H1 (cell line): ENCODE measurements at regions not wholly inside any gene's neighbourhood (a gene's known extent, or its start where the extent isn't known, plus 50 kb on each side); places are given as distances from the start of the nearest gene placed in this dataset.

Experiments used
- CTCF ChIA-PET: fragments of 300-600 bp; sonication (Branson Sonifier 250); formaldehyde crosslinking; loops from one replicate; lab custom pipeline; 2021; ENCODE audit not compliant: partially characterized antibody; lab: Charles Lee
- POLR2A ChIA-PET: fragments of 300-600 bp; sonication (Branson Sonifier 250); formaldehyde crosslinking; loops from one replicate; lab custom pipeline; 2021; ENCODE audit warnings: inconsistent platforms; ENCODE audit not compliant: partially characterized antibody; lab: Charles Lee
- DNase-seq, 2 experiments: peaks; one replicate each; pipeline versions ENCODE4 v3.0.0 to v3.0.0-alpha.2; 2010 to 2022; ENCODE audit warnings: low spot score in 2 of 2, low read depth in 1 of 2, mixed read lengths in 1 of 2
- FAIRE-seq: peaks from 2 replicates; lab custom pipeline; 2011; peaks lifted over from hg19 to GRCh38; lab: Jason Lieb, UNC
- H2AFZ ChIP-seq: 2 replicates; pipeline ENCODE4 v1.8.1; 2012; ENCODE audit warnings: low read length, inconsistent platforms
- H2AK5ac ChIP-seq: 2 replicates; pipeline ENCODE4 v1.6.1; 2013; ENCODE audit warnings: low read depth, low read length
- H2BK120ac ChIP-seq: replicated peaks from 2 replicates; pipeline ENCODE3; 2013; ENCODE audit warnings: low read depth, low read length, inconsistent platforms
- H2BK12ac ChIP-seq: 2 replicates; pipeline ENCODE4 v1.6.1; 2013; ENCODE audit warnings: low read depth, low read length
- H2BK15ac ChIP-seq: 2 replicates; pipeline ENCODE4 v1.6.1; 2013; ENCODE audit warnings: low read length
- H2BK20ac ChIP-seq: 2 replicates; pipeline ENCODE4 v1.6.1; 2013; ENCODE audit warnings: low read length
- H2BK5ac ChIP-seq: 2 replicates; pipeline ENCODE4 v1.6.1; 2013; ENCODE audit warnings: low read depth, low read length
- H3K14ac ChIP-seq: 2 replicates; pipeline ENCODE4 v1.6.1; 2013; ENCODE audit warnings: inconsistent platforms; ENCODE audit not compliant: insufficient read length
- H3K18ac ChIP-seq: 2 replicates; pipeline ENCODE4 v1.6.1; 2013; ENCODE audit warnings: low read length; ENCODE audit errors: extremely low read depth
- H3K23ac ChIP-seq: 2 replicates; pipeline ENCODE4 v1.6.1; 2013; ENCODE audit warnings: inconsistent platforms; ENCODE audit not compliant: insufficient read length
- H3K23me2 ChIP-seq: 2 replicates; pipeline ENCODE4 v1.6.1; 2013; ENCODE audit warnings: low read depth, low read length
- H3K27ac ChIP-seq: 2 replicates; pipeline ENCODE4 v1.6.1; 2011; ENCODE audit warnings: low read depth, low read length, inconsistent platforms
- H3K27me3 ChIP-seq, 4 experiments: replicated peaks in 1 of 4; 1 replicate in 1 of 4; 2 replicates in 3 of 4; pipeline versions ENCODE4 v1.6.1 to v1.8.1; 2011 to 2013; ENCODE audit warnings: low read length in 3 of 4, mild to moderate bottlenecking in 3 of 4, inconsistent platforms in 2 of 4, mixed read lengths in 2 of 4, moderate library complexity in 1 of 4; ENCODE audit not compliant: control insufficient read depth in 3 of 4, insufficient read depth in 3 of 4; ENCODE audit errors: extremely low read depth in 1 of 4
- H3K36me3 ChIP-seq, 4 experiments: 2 replicates each; pipeline versions ENCODE4 v1.6.1 to v1.8.1; 2011 to 2013; ENCODE audit warnings: mild to moderate bottlenecking in 4 of 4, low read length in 3 of 4, moderate library complexity in 2 of 4, control low read depth in 1 of 4, inconsistent platforms in 1 of 4; ENCODE audit not compliant: insufficient read depth in 4 of 4, control insufficient read depth in 2 of 4
- H3K4ac ChIP-seq: replicated peaks from 2 replicates; pipeline ENCODE3; 2013; ENCODE audit warnings: low read length, low read depth, mixed read lengths, inconsistent platforms; ENCODE audit not compliant: insufficient read length
- H3K4me1 ChIP-seq, 4 experiments: replicated peaks in 1 of 4; 1 replicate in 1 of 4; 2 replicates in 3 of 4; pipeline versions ENCODE4 v1.6.1 to v1.8.1; 2011 to 2013; ENCODE audit warnings: low read length in 3 of 4, inconsistent platforms in 2 of 4, mixed read lengths in 1 of 4; ENCODE audit not compliant: insufficient read depth in 4 of 4, control insufficient read depth in 3 of 4
- H3K4me2 ChIP-seq, 2 experiments: 2 replicates each; pipeline versions ENCODE4 v1.6.1 to v1.8.1; 2011 to 2013; ENCODE audit warnings: low read depth in 2 of 2, low read length in 2 of 2, control low read depth in 1 of 2, inconsistent platforms in 1 of 2, mild to moderate bottlenecking in 1 of 2; ENCODE audit not compliant: insufficient read depth in 1 of 2
- H3K4me3 ChIP-seq, 4 experiments: fragments of 200-600, 300-600 bp in 1 of 4; sonication (generic), shearing (Covaris generic), sonication (Bioruptor Twin) in 1 of 4; 2 replicates each; pipeline versions ENCODE4 v1.5.1 to v1.8.1; 2011 to 2016; ENCODE audit warnings: low read length in 4 of 4, low read depth in 3 of 4, control low read depth in 2 of 4, inconsistent platforms in 2 of 4, mild to moderate bottlenecking in 2 of 4, mixed read lengths in 1 of 4, moderate library complexity in 1 of 4; ENCODE audit not compliant: insufficient read depth in 2 of 4; ENCODE audit errors: extremely low read depth in 1 of 4
- H3K56ac ChIP-seq: replicated peaks from 2 replicates; pipeline ENCODE3; 2013; ENCODE audit warnings: low read depth, mild to moderate bottlenecking, mixed read lengths, low read length, inconsistent platforms; ENCODE audit not compliant: insufficient read length
- H3K79me1 ChIP-seq: 2 replicates; pipeline ENCODE4 v1.6.1; 2013; ENCODE audit warnings: low read depth, low read length, control low read depth
- H3K79me2 ChIP-seq, 2 experiments: 2 replicates each; pipeline versions ENCODE4 v1.6.1 to v1.8.1; 2012 to 2013; ENCODE audit warnings: low read length in 2 of 2, mild to moderate bottlenecking in 2 of 2, inconsistent platforms in 1 of 2; ENCODE audit not compliant: insufficient read depth in 2 of 2, control insufficient read depth in 1 of 2
- H3K9ac ChIP-seq, 4 experiments: replicated peaks in 1 of 4; 1 replicate in 1 of 4; 2 replicates in 3 of 4; pipeline versions ENCODE4 v1.6.1 to v1.8.1; 2011 to 2013; ENCODE audit warnings: low read depth in 3 of 4, low read length in 3 of 4, control low read depth in 2 of 4, mild to moderate bottlenecking in 2 of 4, moderate library complexity in 2 of 4, inconsistent platforms in 1 of 4; ENCODE audit errors: extremely low read depth in 1 of 4
- H3K9me3 ChIP-seq, 2 experiments: 2 replicates each; pipeline versions ENCODE4 v1.6.1 to v1.8.1; 2012 to 2013; ENCODE audit warnings: mild to moderate bottlenecking in 2 of 2, moderate library complexity in 2 of 2, control low read depth in 1 of 2, inconsistent platforms in 1 of 2, low read depth in 1 of 2, low read length in 1 of 2, mixed read lengths in 1 of 2; ENCODE audit not compliant: insufficient read depth in 2 of 2
- H4K20me1 ChIP-seq, 2 experiments: replicated peaks in 1 of 2; 2 replicates each; pipeline versions ENCODE3 to v1.8.1; 2011 to 2013; ENCODE audit warnings: inconsistent platforms in 2 of 2, low read length in 2 of 2, mild to moderate bottlenecking in 1 of 2; ENCODE audit not compliant: insufficient read depth in 2 of 2, control insufficient read depth in 1 of 2
- H4K5ac ChIP-seq: 2 replicates; pipeline ENCODE4 v1.6.1; 2013; ENCODE audit warnings: low read length, low read depth, mixed read lengths, inconsistent platforms; ENCODE audit not compliant: insufficient read length
- H4K8ac ChIP-seq: 2 replicates; pipeline ENCODE4 v1.8.0; 2013; ENCODE audit warnings: mild to moderate bottlenecking, moderate library complexity, low read length, inconsistent platforms; ENCODE audit not compliant: insufficient read depth; ENCODE audit errors: extremely low read depth
- H4K91ac ChIP-seq: replicated peaks from 2 replicates; pipeline ENCODE3; 2013; ENCODE audit warnings: low read length, mixed read lengths, inconsistent platforms; ENCODE audit not compliant: insufficient read length
- BACH1 ChIP-seq: IDR thresholded peaks from 2 replicates; pipeline ENCODE4 v1.6.1; 2012; ENCODE audit warnings: low read length, improper control_type of control experiment
- CREB1 ChIP-seq: IDR thresholded peaks from 2 replicates; pipeline ENCODE4 v1.6.1; 2012; ENCODE audit warnings: inconsistent platforms
- HDAC2 ChIP-seq, 2 experiments: fragments of 300-600 bp in 1 of 2; sonication (generic) in 1 of 2; IDR thresholded peaks; 2 replicates each; pipeline ENCODE4 v1.6.1; 2011 to 2012; ENCODE audit warnings: low read depth in 2 of 2, low read length in 2 of 2, mild to moderate bottlenecking in 2 of 2, moderate library complexity in 2 of 2, borderline replicate concordance in 1 of 2, inconsistent platforms in 1 of 2
- NANOG ChIP-seq: IDR thresholded peaks from 2 replicates; pipeline ENCODE4 v1.6.1; 2011; ENCODE audit warnings: low read length, low read depth, mild to moderate bottlenecking, inconsistent platforms; ENCODE audit not compliant: insufficient read depth, poor library complexity, severe bottlenecking
- RAD21 ChIP-seq, 2 experiments: IDR thresholded peaks in 1 of 2; conservative IDR thresholded peaks in 1 of 2; 2 replicates each; pipeline ENCODE4 v1.6.1; 2011; ENCODE audit warnings: low read depth in 2 of 2, low read length in 2 of 2, improper control_type of control experiment in 1 of 2, inconsistent platforms in 1 of 2, mild to moderate bottlenecking in 1 of 2, moderate library complexity in 1 of 2
- RNF2 ChIP-seq: fragments of 200-900, 300-1000 bp; sonication (generic); IDR thresholded peaks from 2 replicates; pipeline ENCODE4 v1.7.1; 2016; ENCODE audit warnings: borderline replicate concordance, low read depth, mild to moderate bottlenecking, antibody characterized with exemption, low read length; ENCODE audit not compliant: poor library complexity, severe bottlenecking; ENCODE audit errors: missing control alignments
- SIX5 ChIP-seq: IDR thresholded peaks from 2 replicates; pipeline ENCODE4 v1.6.1; 2011; ENCODE audit warnings: mild to moderate bottlenecking, low read depth, low read length
- SP1 ChIP-seq: IDR thresholded peaks from 2 replicates; pipeline ENCODE4 v1.6.1; 2011; ENCODE audit warnings: low read depth, low read length
- TBP ChIP-seq: IDR thresholded peaks from 2 replicates; pipeline ENCODE4 v1.6.1; 2011; ENCODE audit warnings: low read depth, low read length, improper control_type of control experiment
- TEAD4 ChIP-seq: IDR thresholded peaks from 2 replicates; pipeline ENCODE4 v1.6.1; 2012; ENCODE audit warnings: low read depth, low read length, inconsistent platforms, mixed read lengths
- ZNF274 ChIP-seq: IDR thresholded peaks from 2 replicates; pipeline ENCODE4 v1.7.0; 2012; ENCODE audit warnings: low read length, borderline replicate concordance; ENCODE audit errors: extremely low read depth
- WGBS, 2 experiments: shearing (Covaris generic) in 1 of 2; methylation state at CpG; one replicate each; pipeline versions ENCODE4 v1.1.6 to v1.1.7; 2013 to 2015; ENCODE audit warnings: low lambda C conversion rate in 2 of 2, mixed read lengths in 2 of 2, inconsistent platforms in 1 of 2, low coverage in 1 of 2, missing lambda C conversion rate in 1 of 2; ENCODE audit not compliant: insufficient replicate concordance in 2 of 2, insufficient coverage in 1 of 2, insufficient read length in 1 of 2; ENCODE audit errors: extremely low coverage in 1 of 2, missing lambda C conversion rate in 1 of 2; 5-methylcytosine and 5-hydroxymethylcytosine counted together

DNA sequence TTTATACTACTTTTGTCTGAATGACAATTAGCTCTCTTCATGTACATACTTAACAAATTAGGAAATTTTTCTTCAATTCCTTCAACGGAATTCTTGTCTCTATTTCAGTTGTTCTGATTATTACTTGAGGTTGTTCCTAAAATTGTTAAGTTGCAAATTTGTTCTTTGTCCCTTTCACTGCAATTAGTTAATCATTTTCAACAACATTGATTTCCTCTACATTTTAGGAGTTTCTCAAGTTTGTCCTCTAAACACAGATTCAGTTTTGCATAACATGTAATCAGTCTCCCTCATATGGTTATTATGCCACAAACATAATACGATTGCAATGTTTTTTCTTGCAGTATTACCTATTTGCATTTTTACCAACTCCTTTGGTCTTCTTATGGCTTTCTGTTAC lies 283.5 kb downstream of the SV2B start:
- Histone ChIP-seq H2BK15ac (no peak overlapping the region), H3K79me1 (no peaks in the 10 kb centered on the region), H3K36me3 (no peaks in the 10 kb centered on the region), H4K20me1 (no peaks in the 10 kb centered on the region), H3K27ac (no peak overlapping the region), H3K4me3 (no peak overlapping the region), H3K4me2 (no peak overlapping the region), H3K18ac (no peak overlapping the region), H4K5ac (no peak overlapping the region), H2BK5ac (no peak overlapping the region), H3K79me2 (no peaks in the 10 kb centered on the region), H2AK5ac (no peak overlapping the region), H3K9me3 (peaks cover 3% of the 10 kb centered on the region in 2 experiments; a peak in 1 of 4 replicates), H2BK12ac (no peak overlapping the region), H3K9ac (no peak overlapping the region), H4K8ac (no peak overlapping the region), H4K91ac (no peak overlapping the region), H3K23me2 (no peaks in the 10 kb centered on the region), H3K23ac (no peak overlapping the region), H2BK120ac (no peak overlapping the region), H3K14ac (no peak overlapping the region), H3K4ac (no peak overlapping the region), H3K27me3 (no peaks in the 10 kb centered on the region), H2BK20ac (no peak overlapping the region), H3K56ac (no peak overlapping the region), H3K4me1 (peaks cover 0 to 4% (median 0%) of the 10 kb centered on the region in 4 experiments; a peak in 4 of 7 replicates), H2AFZ (no peak overlapping the region)
- 92% methylated on average over 2 of the region's 2 CpGs; no CpG with 5 or more reads in 1 of the 2 experiments for WGBS, 2 experiments
- DNase-seq: no peak
- FAIRE-seq: no peak
- ChIA-PET CTCF (interaction anchor here (0.6 kb wide), 1 partner anchor 985 kb away, joined by 3 read pairs; no protein-coding TSS in a partner anchor), POLR2A (no interaction called here)
- TF ChIP-seq RAD21 (IDR thresholded peaks at IDR 0.05 in 1 of 2, conservative IDR thresholded peaks at IDR 0.05 in 1 of 2; ENCODE audit: low read depth in 2 of 2, low read length in 2 of 2): no peak
- TF ChIP-seq RNF2: no peak
- TF ChIP-seq TBP: no peak
- TF ChIP-seq NANOG: no peak
- no peak for TF ChIP-seq CREB1
- no peak for TF ChIP-seq HDAC2 (IDR thresholded peaks at IDR 0.05; ENCODE audit: borderline replicate concordance in 1 of 2, low read depth in 2 of 2, low read length in 2 of 2)
- no peak for TF ChIP-seq ZNF274
- no peak for TF ChIP-seq TEAD4
- TF ChIP-seq BACH1: no peak
- TF ChIP-seq SP1: no peak
- TF ChIP-seq SIX5: no peak
